Neural progenitor cell (in vitro differentiated cells): ENCODE measurements at regions not wholly inside any gene's neighbourhood (a gene's known extent, or its start where the extent isn't known, plus 50 kb on each side); places are given as distances from the start of the nearest gene placed in this dataset.

Experiments used
- EZH2 ChIP-seq: fragments of 200-600 bp; sonication (generic); IDR thresholded peaks from 2 replicates; pipeline ENCODE4 v1.6.1; 2017; ENCODE audit warnings: antibody characterized with exemption, mild to moderate bottlenecking, moderate library complexity
- EZH2phosphoT487 ChIP-seq: fragments of 200-600 bp; sonication (generic); IDR thresholded peaks from 2 replicates; pipeline ENCODE4 v1.6.1; 2017; ENCODE audit warnings: antibody characterized with exemption
- TF ChIP-seq, protein P1 (sequence below): fragments of 200-600 bp; sonication (generic); IDR thresholded peaks from 2 replicates; pipeline ENCODE4 v1.5.1; 2017; ENCODE audit warnings: antibody characterized with exemption, mild to moderate bottlenecking

DNA sequence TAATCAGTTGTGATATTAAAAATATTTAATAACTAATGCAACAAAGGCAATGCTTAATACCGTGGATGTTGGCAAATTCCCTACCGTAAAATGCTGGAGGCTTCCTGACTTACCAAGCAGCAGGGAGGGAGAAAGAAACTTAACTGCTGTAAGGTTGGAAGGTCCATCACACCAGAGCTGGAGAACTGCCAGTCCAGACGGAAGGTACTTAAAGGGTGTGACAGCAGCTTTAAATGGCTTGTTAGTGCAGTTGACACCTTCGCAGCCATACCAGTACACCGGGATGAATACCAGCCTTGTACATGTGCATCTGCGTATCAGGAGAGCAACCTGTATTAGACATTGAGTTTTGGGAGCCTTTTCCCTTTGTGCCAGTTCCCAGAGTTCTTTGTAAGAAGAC lies 269.5 kb upstream of the NCAM2 start:
- TF ChIP-seq EZH2 (no peak), EZH2phosphoT487 (no peak)
- TF ChIP-seq, protein P1, sequence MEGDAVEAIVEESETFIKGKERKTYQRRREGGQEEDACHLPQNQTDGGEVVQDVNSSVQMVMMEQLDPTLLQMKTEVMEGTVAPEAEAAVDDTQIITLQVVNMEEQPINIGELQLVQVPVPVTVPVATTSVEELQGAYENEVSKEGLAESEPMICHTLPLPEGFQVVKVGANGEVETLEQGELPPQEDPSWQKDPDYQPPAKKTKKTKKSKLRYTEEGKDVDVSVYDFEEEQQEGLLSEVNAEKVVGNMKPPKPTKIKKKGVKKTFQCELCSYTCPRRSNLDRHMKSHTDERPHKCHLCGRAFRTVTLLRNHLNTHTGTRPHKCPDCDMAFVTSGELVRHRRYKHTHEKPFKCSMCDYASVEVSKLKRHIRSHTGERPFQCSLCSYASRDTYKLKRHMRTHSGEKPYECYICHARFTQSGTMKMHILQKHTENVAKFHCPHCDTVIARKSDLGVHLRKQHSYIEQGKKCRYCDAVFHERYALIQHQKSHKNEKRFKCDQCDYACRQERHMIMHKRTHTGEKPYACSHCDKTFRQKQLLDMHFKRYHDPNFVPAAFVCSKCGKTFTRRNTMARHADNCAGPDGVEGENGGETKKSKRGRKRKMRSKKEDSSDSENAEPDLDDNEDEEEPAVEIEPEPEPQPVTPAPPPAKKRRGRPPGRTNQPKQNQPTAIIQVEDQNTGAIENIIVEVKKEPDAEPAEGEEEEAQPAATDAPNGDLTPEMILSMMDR: no peak
